NAMALWA (cell line): ENCODE measurements at regions not wholly inside any gene's neighbourhood (a gene's known extent, or its start where the extent isn't known, plus 50 kb on each side); places are given as distances from the start of the nearest gene placed in this dataset.

Experiments used
- DNase-seq: peaks from one replicate; pipeline ENCODE4 v3.0.0-alpha.2; 2015; ENCODE audit warnings: low spot score

DNA sequence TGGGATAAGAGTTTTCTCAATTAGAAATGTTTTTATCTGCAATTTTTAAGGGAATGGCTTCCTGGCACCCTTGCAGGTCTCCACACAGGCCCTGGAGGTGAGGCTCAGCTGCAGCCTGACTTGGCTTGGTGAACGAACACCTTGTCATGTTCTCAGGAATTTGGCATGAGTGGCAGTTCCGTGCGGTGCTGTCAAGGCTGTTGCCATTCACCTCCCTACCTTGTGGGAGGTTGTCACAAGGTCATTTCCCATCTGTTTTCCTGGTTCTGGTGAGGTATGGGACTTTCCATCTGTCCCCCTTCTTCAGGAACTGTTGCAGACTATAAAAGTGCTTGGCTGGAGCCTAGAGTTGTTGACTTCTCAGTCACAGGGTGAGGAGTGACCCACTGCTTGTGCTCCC lies 82.9 kb downstream of the ELOVL4 start:
- DNase-seq = no peak

GRCh38 chr6:79864001-79864400 lies 83.4 kb downstream of the ELOVL4 start:
- DNase-seq = no peak

DNA sequence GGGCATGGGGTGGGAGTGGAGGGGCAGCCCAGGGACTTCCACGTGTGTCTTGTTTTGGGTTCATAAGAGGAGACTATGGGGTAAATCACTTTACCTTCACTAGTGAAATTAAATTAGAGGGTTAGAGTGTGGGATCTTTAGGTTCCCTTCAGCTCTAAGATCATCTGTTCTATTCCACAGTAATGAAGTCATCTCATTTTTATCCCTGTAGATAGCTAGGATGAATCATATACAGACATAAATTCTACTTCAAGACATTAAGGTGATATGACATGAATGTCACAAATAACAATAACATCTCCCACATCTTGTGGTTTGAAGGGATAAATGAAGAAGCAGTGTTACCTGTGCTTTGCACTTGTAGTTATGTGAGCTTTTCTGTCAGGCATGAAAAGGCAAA lies 83.8 kb downstream of the ELOVL4 start:
- no peak for DNase-seq

GRCh38 chr6:79862711-79863110 lies 84.6 kb downstream of the ELOVL4 start:
- DNase-seq = no peak

DNA sequence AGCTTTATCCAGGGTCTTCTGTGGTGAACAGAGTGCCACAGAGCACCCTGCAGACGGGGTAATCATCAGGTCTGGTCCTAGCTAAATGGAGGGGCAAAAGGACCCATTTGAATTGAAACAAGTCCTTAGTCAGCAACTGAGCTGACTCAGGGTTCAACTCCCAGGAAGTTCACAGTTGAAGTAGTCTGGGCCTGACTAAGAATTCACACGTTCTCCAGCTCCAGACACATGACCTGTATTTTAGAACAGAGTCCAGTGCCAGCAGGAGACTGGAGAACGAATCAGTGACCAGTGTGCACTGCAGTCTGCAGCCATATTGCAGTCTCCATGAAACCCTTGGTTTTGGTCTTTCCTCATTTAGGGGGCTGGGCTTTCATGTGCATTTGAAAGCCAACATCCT lies 85.2 kb downstream of the ELOVL4 start:
- DNase-seq = no peak

- DNase-seq = no peak
These were observed 86.3 kb downstream of the ELOVL4 start for GRCh38 chr6:79861023-79861422.

DNA sequence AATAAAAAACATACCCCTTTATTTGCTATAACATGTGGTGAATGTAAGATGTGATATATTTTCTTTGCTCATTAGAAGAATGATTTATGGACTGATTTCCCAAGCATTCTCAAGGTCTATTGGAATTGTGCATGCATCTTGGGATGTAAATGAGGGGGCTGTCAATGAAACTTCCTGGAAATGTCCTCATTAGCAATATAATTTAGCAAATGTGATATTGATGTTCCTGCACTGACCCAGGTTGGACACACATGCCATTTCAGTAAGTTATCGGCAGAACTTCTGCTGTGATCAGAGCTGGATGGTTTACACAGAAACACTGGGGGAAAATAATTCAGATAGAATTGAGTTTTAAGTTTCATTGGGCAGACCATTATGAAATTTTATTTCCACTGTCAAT lies 99.9 kb downstream of the ELOVL4 start:
- no peak for DNase-seq

DNA sequence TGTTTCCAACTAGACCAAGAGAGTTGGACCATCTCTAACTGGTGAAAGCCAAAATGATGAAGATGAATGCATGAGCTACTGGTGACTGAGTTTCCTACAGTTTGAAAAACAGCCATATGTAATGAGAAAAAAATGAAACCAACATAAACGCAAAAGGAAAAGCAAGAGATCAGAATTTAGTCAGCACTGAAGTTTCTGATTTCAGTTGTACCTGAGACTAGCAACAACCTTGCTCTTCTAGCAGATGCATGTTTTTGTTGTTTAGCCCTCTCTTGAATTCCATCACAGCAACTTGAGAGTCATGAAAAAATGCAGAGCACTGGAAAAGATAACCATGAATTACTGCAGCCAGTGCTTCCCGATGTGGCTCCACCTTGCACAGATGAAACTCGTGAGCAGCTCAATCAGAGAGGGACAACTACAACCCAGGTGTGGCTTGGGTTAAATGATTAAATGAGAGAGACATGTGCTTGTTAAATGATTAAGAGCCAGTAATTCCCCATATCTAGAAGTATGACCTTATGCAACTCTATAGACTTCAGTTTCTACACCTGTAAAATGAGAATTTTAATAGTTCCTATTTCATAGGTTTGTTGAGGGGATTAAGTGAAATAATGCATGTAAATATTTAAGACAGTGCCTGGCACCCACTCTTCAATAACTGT lies 104.8 kb downstream of the ELOVL4 start:
- no peak for DNase-seq

DNA sequence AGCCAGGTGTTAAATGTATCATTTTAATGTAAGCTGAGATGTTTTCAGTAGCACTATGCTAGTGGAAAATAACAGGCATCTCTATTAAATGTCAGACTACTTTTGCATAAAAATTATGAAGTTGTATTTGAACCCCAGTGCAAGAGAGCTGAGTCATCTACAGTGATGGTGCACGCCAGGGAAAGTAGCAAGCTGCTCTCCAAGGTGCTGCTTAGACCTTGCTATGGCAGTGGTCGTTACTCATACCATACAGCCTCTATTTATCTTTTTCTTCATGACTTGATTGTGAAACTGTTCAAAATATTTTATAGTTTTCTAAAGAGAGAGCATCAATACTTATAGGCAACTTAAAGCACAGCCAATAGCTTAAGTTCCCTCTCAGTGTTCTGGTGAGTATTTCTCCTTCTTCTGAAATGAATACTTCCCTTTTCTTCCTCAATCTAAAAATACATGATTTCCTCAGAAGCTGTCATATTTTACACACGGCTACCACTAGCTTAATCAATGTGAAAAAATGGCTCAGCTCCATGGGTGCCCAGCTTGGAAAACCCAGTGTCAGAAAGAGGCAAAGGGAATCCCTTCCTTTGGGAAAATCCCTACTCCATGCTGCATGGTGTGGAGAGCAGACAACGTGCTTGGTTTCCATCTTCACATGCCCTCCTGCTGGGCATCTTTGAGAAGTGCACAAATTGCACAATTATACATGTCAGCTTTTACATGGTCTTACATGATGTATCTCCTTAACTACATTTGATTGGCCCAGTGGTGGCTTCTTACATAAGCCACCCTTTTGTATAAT lies 105.6 kb downstream of the ELOVL4 start:
- DNase-seq = peak; percentile 45

- DNase-seq = no peak
These were observed 108.5 kb downstream of the ELOVL4 start for GRCh38 chr6:79838851-79839250.

DNA sequence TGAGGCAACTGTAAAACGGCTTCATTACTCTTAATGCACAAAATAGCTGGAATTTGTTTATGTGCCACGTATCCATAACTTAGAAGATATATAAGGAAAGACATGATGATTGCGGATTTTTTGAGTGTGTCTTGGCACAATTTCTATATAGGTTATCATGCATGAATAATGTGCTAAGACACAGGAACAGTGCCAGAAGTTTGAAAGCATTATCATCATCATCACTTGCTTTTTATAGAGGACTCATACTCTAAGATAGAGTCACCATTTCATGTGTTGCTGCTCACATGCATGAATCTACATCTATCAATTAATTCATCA lies 113.4 kb downstream of the ELOVL4 start:
- no peak for DNase-seq

DNA sequence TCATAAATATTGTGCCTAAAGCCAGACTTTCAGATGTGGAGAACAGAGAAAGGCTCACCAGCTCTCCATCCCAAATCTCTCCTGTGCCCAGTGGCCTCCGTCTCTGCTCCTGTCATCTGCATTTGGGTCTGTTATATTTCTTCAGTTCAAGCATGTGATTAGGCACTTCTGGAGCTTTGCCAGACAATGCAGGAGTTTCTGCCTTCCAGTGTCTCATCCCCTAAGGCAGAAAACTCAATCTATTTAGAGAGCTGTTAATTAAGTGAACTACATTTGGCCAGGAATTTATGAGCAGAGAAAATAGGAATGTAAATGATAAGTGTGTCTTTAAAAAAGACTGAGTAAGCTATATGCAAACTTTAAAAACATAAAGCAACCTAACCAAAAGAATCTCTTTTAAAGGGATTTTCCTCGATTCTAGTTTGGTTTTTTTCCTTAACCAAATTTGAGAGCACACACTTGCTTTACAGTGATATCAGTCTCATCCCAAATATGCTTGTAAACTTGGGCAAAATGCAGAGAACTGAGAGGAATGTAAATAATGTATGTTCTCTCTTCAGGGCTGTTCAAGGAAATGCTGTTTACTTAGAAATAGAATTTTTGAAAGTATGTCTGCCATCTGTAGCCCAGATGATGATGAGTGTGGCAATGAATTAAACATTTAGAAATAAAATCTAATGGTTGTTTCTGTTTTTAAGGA lies 113.9 kb downstream of the ELOVL4 start:
- no peak for DNase-seq

- DNase-seq = no peak
These were observed 114.6 kb downstream of the ELOVL4 start for GRCh38 chr6:79832723-79833122.

GRCh38 chr6:79824202-79824601 lies 123.2 kb downstream of the ELOVL4 start:
- DNase-seq = no peak

- no peak for DNase-seq
These were observed 125.5 kb downstream of the ELOVL4 start for GRCh38 chr6:79821859-79822258.

DNA sequence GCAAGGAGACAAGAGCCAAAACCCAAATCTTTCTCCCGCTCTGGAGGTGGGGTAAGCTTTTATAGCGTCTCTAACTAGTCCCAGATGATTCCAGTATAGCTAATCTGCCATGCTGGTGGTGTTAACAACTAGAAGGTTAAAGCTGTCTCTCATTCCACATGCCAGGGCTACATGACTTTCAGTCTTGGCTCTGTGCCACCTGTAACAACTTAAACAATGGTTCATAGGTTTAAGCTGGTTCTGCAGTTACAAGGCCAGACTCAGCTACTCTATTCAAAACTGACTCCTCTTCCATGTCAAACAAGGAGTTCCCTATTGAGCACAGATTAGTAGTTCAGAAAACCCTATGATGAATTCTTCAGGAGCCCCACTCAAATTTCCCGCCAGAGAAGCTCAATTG lies 128.9 kb downstream of the ELOVL4 start:
- DNase-seq = no peak

DNA sequence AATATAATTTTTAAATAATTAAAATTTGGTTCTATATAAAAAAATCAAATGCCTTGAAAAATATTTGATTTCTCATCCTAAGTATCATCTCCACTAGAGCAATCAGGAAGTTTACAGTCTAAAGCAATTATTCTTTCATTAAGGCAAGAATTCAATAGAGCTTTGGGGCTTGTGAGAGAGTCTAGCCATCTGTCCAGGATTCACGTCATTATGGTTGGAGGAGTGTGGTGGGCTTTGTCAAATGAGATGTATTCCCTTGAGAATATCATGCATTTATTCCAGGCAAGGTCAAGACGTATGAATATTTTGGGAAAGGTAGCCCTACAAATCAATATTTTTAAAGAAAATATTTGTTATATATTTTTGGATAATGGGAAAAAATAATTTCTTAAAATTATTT lies 132.4 kb downstream of the ELOVL4 start:
- no peak for DNase-seq

DNA sequence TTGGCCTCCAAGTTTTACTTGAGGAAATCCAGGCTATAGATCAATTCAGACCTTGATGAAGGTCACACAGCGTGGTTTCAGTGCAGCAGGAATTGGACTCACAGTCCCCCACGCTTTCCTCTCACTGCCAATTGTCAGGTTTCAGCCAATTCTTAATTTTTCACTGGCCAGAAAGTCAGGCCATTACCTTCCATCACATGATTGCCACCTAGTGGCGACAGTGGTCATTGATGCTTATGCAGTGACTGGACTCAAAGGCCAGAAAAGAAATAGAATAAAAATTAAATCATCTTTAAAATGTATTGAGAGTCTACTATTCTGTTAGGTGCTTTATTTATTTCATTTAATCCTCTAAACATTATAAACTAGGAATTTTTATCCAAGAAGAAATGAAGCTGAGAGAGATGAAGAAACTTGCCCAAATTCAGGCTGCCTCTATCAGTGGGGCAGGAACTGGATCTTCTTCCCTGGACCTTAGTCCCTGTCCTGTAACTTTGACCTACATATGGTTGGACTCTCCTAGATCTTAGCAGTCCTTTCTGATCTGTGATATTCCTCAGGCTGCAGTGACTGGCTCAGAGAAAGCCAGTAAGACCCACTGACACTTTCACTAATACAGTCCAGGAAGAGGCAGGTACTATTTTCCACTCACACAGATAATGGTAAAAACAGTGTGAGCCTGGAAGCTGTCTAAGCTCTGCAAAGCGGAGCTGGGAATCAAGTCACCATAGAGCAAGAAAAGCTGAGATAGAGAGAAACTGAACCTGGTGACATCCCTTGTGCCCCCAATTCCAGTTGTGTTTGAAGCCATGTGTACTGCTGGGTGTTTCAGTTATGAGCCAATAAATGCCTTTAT lies 133.3 kb downstream of the ELOVL4 start:
- peak; percentile 80 for DNase-seq

DNA sequence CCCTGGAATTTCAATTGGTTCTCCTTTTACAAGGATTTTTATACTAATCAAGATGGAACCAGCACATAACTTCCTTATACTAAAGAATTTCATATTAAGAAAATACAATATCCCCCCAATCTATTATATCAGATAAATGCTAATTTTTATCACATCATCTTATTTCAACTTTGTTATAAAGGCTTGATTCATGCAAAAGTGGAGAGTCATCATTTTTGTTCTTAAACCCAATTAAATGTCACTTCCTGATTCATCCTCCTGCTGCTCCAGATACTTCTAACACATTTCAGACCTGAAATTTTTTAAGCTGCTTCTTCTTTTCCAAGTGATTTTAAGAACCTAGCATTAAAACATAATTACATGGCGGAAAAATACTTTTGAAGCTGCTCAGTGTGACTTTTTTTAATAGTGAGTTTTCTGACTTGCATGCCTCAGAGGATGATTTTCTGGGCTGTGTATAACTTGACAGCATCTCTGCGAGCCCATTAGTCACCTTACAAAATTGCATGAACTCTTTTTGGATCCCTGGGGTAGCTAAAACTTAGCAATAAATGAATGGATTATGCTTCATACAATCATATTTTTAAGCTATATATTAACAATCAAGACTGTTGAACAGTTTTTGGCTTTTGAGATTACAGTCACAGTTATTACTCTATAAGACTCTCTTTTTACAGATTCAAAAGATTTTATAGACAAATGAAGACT lies 134.1 kb downstream of the ELOVL4 start:
- DNase-seq = no peak

DNA sequence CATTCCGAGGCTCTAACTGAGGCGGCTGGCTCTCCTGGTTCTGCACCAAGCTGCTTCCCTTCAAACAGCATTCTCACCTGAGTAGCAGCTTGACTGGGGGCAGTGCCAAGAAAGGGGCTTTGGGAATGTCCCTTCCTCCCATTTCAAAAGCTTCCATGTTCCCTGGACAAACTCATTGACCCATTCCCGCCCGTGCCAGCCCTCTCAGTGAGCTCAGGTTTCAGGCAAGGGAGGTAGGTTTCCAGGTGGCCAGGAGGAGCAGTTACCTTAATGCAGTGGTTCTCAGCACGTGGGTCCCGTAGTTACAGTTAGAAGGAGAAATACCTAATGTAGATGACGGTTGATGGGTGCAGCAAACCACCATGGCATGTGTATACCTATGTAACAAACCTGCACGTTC lies 135.2 kb downstream of the ELOVL4 start:
- no peak for DNase-seq

- DNase-seq = no peak
These were observed 136.5 kb downstream of the ELOVL4 start for GRCh38 chr6:79810871-79811270.

GRCh38 chr6:79810185-79810705 lies 137.1 kb downstream of the ELOVL4 start:
- DNase-seq = no peak
